Endothelial cell of umbilical vein (primary cell): ENCODE measurements at regions not wholly inside any gene's neighbourhood (a gene's known extent, or its start where the extent isn't known, plus 50 kb on each side); places are given as distances from the start of the nearest gene placed in this dataset.

ENCODE experiments used
- POLR2A ChIP-seq: IDR thresholded peaks from 2 replicates; pipeline ENCODE4 v1.6.1; 2012; ENCODE audit warnings: low read depth, mild to moderate bottlenecking, control low read depth, low read length
- TF ChIP-seq, protein P1 (sequence below), 2 donors: IDR thresholded peaks; 1 replicate in 1 of 2; 2 replicates in 1 of 2; pipeline ENCODE4 v1.5.1; 2011; ENCODE audit warnings: low read length in 2 of 2, mild to moderate bottlenecking in 2 of 2, moderate library complexity in 2 of 2, control low read depth in 1 of 2, inconsistent platforms in 1 of 2, low read depth in 1 of 2; ENCODE audit not compliant: insufficient read depth in 1 of 2; ENCODE audit errors: extremely low read depth in 1 of 2
- TF ChIP-seq, protein P2 (sequence below): IDR thresholded peaks from 2 replicates; pipeline ENCODE4 v1.6.1; 2011; ENCODE audit not compliant: insufficient read depth, insufficient read length

DNA sequence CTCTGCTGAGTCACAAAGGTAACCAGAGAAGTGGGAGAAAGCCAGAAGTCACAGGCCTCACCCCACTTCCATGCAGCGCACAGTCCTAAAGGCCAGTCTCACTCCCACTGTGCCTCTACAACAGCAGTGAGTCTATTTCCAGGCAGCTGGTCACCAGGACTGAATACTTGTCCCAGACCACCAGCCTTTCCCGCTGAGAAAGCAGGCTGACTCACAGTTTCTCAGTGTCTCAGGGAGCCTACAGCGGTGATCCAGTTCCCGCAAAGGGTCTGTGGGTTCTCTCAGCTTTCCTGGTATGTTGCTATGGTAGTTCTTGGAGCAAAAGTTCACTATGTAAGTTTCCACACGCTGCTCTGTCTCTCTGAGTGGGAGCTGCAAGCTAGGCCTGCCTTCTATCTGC, 622.5 kb downstream of the RNF144A start:
- no peak for TF ChIP-seq POLR2A
- TF ChIP-seq, protein P1, sequence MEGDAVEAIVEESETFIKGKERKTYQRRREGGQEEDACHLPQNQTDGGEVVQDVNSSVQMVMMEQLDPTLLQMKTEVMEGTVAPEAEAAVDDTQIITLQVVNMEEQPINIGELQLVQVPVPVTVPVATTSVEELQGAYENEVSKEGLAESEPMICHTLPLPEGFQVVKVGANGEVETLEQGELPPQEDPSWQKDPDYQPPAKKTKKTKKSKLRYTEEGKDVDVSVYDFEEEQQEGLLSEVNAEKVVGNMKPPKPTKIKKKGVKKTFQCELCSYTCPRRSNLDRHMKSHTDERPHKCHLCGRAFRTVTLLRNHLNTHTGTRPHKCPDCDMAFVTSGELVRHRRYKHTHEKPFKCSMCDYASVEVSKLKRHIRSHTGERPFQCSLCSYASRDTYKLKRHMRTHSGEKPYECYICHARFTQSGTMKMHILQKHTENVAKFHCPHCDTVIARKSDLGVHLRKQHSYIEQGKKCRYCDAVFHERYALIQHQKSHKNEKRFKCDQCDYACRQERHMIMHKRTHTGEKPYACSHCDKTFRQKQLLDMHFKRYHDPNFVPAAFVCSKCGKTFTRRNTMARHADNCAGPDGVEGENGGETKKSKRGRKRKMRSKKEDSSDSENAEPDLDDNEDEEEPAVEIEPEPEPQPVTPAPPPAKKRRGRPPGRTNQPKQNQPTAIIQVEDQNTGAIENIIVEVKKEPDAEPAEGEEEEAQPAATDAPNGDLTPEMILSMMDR (IDR thresholded peaks at IDR 0.05; ENCODE audit: extremely low read depth in 1 of 2, insufficient read depth in 1 of 2, low read depth in 1 of 2, low read length in 2 of 2) = no peak
- TF ChIP-seq, protein P2, sequence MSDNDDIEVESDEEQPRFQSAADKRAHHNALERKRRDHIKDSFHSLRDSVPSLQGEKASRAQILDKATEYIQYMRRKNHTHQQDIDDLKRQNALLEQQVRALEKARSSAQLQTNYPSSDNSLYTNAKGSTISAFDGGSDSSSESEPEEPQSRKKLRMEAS = no peak
